HUES64 (cell line): ENCODE measurements at regions not wholly inside any gene's neighbourhood (a gene's known extent, or its start where the extent isn't known, plus 50 kb on each side); places are given as distances from the start of the nearest gene placed in this dataset.
"Not testable (repeated sequence)": the region's sequence is repeated elsewhere in the genome, so short reads cannot be mapped to it uniquely, and the experiment has no call there.

Experiments used
- H3K27ac ChIP-seq: 2 replicates; pipeline ENCODE4 v1.7.0; 2013; ENCODE audit warnings: low read depth, low read length, inconsistent platforms
- H3K27me3 ChIP-seq: 2 replicates; pipeline ENCODE4 v1.6.1; 2013; ENCODE audit warnings: mild to moderate bottlenecking, low read length; ENCODE audit not compliant: insufficient read depth
- H3K36me3 ChIP-seq: 2 replicates; pipeline ENCODE4 v1.6.1; 2013; ENCODE audit warnings: mild to moderate bottlenecking, low read length; ENCODE audit not compliant: insufficient read depth
- H3K4me1 ChIP-seq: 2 replicates; pipeline ENCODE4 v1.6.1; 2013; ENCODE audit warnings: mild to moderate bottlenecking, low read length, moderate library complexity; ENCODE audit not compliant: insufficient read depth
- H3K4me3 ChIP-seq: 2 replicates; pipeline ENCODE4 v1.5.1; 2013; ENCODE audit warnings: mild to moderate bottlenecking, low read length, moderate library complexity
- H3K9ac ChIP-seq: 2 replicates; pipeline ENCODE4 v1.6.1; 2013; ENCODE audit warnings: mild to moderate bottlenecking, low read depth, low read length
- H3K9me3 ChIP-seq: 2 replicates; pipeline ENCODE4 v1.6.1; 2013; ENCODE audit warnings: low read depth, low read length; ENCODE audit not compliant: insufficient read depth
- WGBS: fragments of 150-250, 120-280 bp; methylation state at CpG from one replicate; pipeline ENCODE4 v1.1.7; 2013; ENCODE audit warnings: missing lambda C conversion rate; 5-methylcytosine and 5-hydroxymethylcytosine counted together

GRCh38 chr17:27086526-27086925 lies 207.4 kb upstream of the WSB1 start:
- H3K4me3 ChIP-seq, result no peak overlapping the region
- 71% methylated on average over 4 of the region's 4 CpGs for WGBS
- H3K27ac ChIP-seq, result no peak overlapping the region
- no peaks in the 10 kb centered on the region for H3K27me3 ChIP-seq
- H3K36me3 ChIP-seq, result no peaks in the 10 kb centered on the region
- no peak overlapping the region for H3K9ac ChIP-seq
- no peaks in the 10 kb centered on the region for H3K4me1 ChIP-seq
- peaks cover 96% of the 10 kb centered on the region for H3K9me3 ChIP-seq

- Histone ChIP-seq H3K36me3 (no peaks in the 10 kb centered on the region), H3K27me3 (no peaks in the 10 kb centered on the region), H3K27ac (no peak overlapping the region), H3K4me1 (no peaks in the 10 kb centered on the region), H3K9me3 (peaks cover 92% of the 10 kb centered on the region), H3K9ac (no peak overlapping the region), H3K4me3 (no peak overlapping the region)
- WGBS, result 79% methylated on average over 5 of the region's 5 CpGs
Measured at GRCh38 chr17:27087935-27088766, 205.8 kb upstream of the WSB1 start.

GRCh38 chr17:27088767-27089078 lies 205.2 kb upstream of the WSB1 start:
- Histone ChIP-seq H3K9me3 (peaks cover 91% of the 10 kb centered on the region), H3K4me3 (no peak overlapping the region), H3K9ac (no peak overlapping the region), H3K27me3 (no peaks in the 10 kb centered on the region), H3K27ac (no peak overlapping the region), H3K4me1 (no peaks in the 10 kb centered on the region), H3K36me3 (no peaks in the 10 kb centered on the region)
- WGBS, result 69% methylated on average over 8 of the region's 8 CpGs

GRCh38 chr17:27089079-27089928 lies 204.6 kb upstream of the WSB1 start:
- not testable (repeated sequence) for H3K27ac ChIP-seq, H3K4me1 ChIP-seq, H3K4me3 ChIP-seq, H3K36me3 ChIP-seq, H3K27me3 ChIP-seq, H3K9ac ChIP-seq
- 91% methylated on average over 28 of the region's 29 CpGs for WGBS
- peaks cover 91% of the 10 kb centered on the region for H3K9me3 ChIP-seq

GRCh38 chr17:27089929-27090247 lies 204.0 kb upstream of the WSB1 start:
- H3K4me1 ChIP-seq, result no peaks in the 10 kb centered on the region

GRCh38 chr17:27090450-27091042 lies 203.4 kb upstream of the WSB1 start:
- not testable (repeated sequence) for H3K9ac ChIP-seq, H3K36me3 ChIP-seq, H3K4me3 ChIP-seq, H3K27me3 ChIP-seq, H3K4me1 ChIP-seq, H3K27ac ChIP-seq
- peaks cover 91% of the 10 kb centered on the region for H3K9me3 ChIP-seq
- WGBS, result 86% methylated on average over 10 of the region's 10 CpGs

More at GRCh38 chr17:27089929-27090247, 204.0 kb upstream of the WSB1 start:
- no peak overlapping the region for H3K27ac ChIP-seq
- H3K9ac ChIP-seq, result no peak overlapping the region
- H3K36me3 ChIP-seq, result no peaks in the 10 kb centered on the region
- H3K27me3 ChIP-seq, result no peaks in the 10 kb centered on the region
- H3K9me3 ChIP-seq, result peaks cover 91% of the 10 kb centered on the region
- H3K4me3 ChIP-seq, result no peak overlapping the region
- 83% methylated on average over 1 of the region's 1 CpG for WGBS

GRCh38 chr17:27091043-27091497 lies 202.8 kb upstream of the WSB1 start:
- WGBS, result 83% methylated on average over 11 of the region's 11 CpGs
- Histone ChIP-seq H3K9me3 (peaks cover 86% of the 10 kb centered on the region), H3K4me3 (no peak overlapping the region)

GRCh38 chr17:27094179-27094578 lies 199.7 kb upstream of the WSB1 start:
- H3K36me3 ChIP-seq, H3K4me1 ChIP-seq, H3K4me3 ChIP-seq, H3K9ac ChIP-seq, H3K27me3 ChIP-seq, H3K27ac ChIP-seq: not testable (repeated sequence)
- H3K9me3 ChIP-seq, result peaks cover 75% of the 10 kb centered on the region
- no CpG with 5 or more reads among the region's 1 CpG for WGBS

More at GRCh38 chr17:27091043-27091497, 202.8 kb upstream of the WSB1 start:
- Histone ChIP-seq H3K9ac (no peak overlapping the region), H3K4me1 (no peaks in the 10 kb centered on the region), H3K27me3 (no peaks in the 10 kb centered on the region), H3K27ac (no peak overlapping the region), H3K36me3 (no peaks in the 10 kb centered on the region)

GRCh38 chr17:27095821-27096220 lies 198.1 kb upstream of the WSB1 start:
- H3K27ac ChIP-seq, H3K4me3 ChIP-seq, H3K36me3 ChIP-seq, H3K4me1 ChIP-seq, H3K27me3 ChIP-seq, H3K9ac ChIP-seq: not testable (repeated sequence)
- peaks cover 61% of the 10 kb centered on the region for H3K9me3 ChIP-seq
- 99% methylated on average over 3 of the region's 4 CpGs for WGBS

GRCh38 chr17:27099266-27099665 lies 194.6 kb upstream of the WSB1 start:
- H3K27me3 ChIP-seq, H3K9ac ChIP-seq, H3K27ac ChIP-seq, H3K4me3 ChIP-seq, H3K36me3 ChIP-seq, H3K4me1 ChIP-seq: not testable (repeated sequence)
- peaks cover 31% of the 10 kb centered on the region for H3K9me3 ChIP-seq
- no CpG with 5 or more reads among the region's 2 CpGs for WGBS

- H3K4me1 ChIP-seq, H3K36me3 ChIP-seq, H3K9ac ChIP-seq, H3K27me3 ChIP-seq, H3K4me3 ChIP-seq, H3K27ac ChIP-seq: not testable (repeated sequence)
- peaks cover 45% of the 10 kb centered on the region for H3K9me3 ChIP-seq
- 92% methylated on average over 29 of the region's 31 CpGs for WGBS
Measured at GRCh38 chr17:27104605-27105221, 189.2 kb upstream of the WSB1 start.
